Upper lobe of right lung (tissue), 1 donor: ENCODE measurements at regions not wholly inside any gene's neighbourhood (a gene's known extent, or its start where the extent isn't known, plus 50 kb on each side); places are given as distances from the start of the nearest gene placed in this dataset.

Experiments
- ATAC-seq: fragments of 200-7000 bp; cut with Tn5 transposase; one replicate; pipeline ENCODE4 v1.9.1; 2020; ENCODE audit warnings: mild to moderate bottlenecking, moderate library complexity
- DNase-seq: peaks from one replicate; pipeline ENCODE4 v3.0.0-alpha.2; 2020
- H3K27ac ChIP-seq: fragments of 200-600 bp; one replicate; pipeline ENCODE4 v1.8.0; 2022
- H3K27me3 ChIP-seq: fragments of 200-600 bp; one replicate; pipeline ENCODE4 v1.8.0; 2022; ENCODE audit warnings: mild to moderate bottlenecking
- H3K36me3 ChIP-seq: fragments of 200-600 bp; one replicate; pipeline ENCODE4 v1.8.0; 2022
- H3K4me1 ChIP-seq: fragments of 200-600 bp; one replicate; pipeline ENCODE4 v1.8.0; 2022
- H3K4me3 ChIP-seq: fragments of 200-600 bp; one replicate; pipeline ENCODE4 v1.8.0; 2022; ENCODE audit warnings: mild to moderate bottlenecking
- H3K9me3 ChIP-seq: fragments of 200-600 bp; one replicate; pipeline ENCODE4 v1.8.0; 2022
- intact Hi-C: fragments of 100-400 bp; cut with DNase I; formaldehyde crosslinking; loops from one replicate; pipeline ENCODE4 v1.11.0; 2022
- TF ChIP-seq, protein P1 (sequence below): fragments of 200-600 bp; IDR thresholded peaks from one replicate; pipeline ENCODE4 v1.8.0; 2022; ENCODE audit warnings: antibody characterized with exemption
- donor health status: DM: no; HTN: yes; CAD: no; lungs with severe emphysema.

DNA sequence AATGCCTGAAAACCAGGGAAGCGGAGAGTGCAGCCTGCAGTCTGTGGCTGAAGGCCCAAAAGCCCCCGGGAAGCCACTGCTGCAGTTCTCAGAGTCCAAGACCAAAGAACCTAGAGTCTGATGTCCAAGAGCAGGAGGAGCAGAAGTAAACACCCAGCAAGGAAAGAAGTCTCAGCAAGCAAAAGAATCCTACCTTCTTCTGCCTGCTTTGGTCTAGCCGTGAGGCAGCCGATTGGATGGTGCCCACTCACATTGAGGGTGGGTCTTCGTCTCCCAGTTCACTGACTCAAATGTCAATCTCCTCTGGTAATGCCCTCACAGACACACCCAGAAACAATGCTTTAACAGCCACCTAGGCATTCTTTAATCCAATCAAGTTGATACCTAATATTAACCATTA lies 217.5 kb downstream of the PLA2G4A start:
- TF ChIP-seq, protein P1, sequence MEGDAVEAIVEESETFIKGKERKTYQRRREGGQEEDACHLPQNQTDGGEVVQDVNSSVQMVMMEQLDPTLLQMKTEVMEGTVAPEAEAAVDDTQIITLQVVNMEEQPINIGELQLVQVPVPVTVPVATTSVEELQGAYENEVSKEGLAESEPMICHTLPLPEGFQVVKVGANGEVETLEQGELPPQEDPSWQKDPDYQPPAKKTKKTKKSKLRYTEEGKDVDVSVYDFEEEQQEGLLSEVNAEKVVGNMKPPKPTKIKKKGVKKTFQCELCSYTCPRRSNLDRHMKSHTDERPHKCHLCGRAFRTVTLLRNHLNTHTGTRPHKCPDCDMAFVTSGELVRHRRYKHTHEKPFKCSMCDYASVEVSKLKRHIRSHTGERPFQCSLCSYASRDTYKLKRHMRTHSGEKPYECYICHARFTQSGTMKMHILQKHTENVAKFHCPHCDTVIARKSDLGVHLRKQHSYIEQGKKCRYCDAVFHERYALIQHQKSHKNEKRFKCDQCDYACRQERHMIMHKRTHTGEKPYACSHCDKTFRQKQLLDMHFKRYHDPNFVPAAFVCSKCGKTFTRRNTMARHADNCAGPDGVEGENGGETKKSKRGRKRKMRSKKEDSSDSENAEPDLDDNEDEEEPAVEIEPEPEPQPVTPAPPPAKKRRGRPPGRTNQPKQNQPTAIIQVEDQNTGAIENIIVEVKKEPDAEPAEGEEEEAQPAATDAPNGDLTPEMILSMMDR: no peak
- Histone ChIP-seq H3K36me3 (no peaks in the 10 kb centered on the region), H3K9me3 (no peaks in the 10 kb centered on the region), H3K27me3 (no peaks in the 10 kb centered on the region), H3K4me1 (no peaks in the 10 kb centered on the region), H3K27ac (no peak overlapping the region), H3K4me3 (no peak overlapping the region)
- DNase-seq (no peak), ATAC-seq (no peak)
- intact Hi-C loops: no loop called here

DNA sequence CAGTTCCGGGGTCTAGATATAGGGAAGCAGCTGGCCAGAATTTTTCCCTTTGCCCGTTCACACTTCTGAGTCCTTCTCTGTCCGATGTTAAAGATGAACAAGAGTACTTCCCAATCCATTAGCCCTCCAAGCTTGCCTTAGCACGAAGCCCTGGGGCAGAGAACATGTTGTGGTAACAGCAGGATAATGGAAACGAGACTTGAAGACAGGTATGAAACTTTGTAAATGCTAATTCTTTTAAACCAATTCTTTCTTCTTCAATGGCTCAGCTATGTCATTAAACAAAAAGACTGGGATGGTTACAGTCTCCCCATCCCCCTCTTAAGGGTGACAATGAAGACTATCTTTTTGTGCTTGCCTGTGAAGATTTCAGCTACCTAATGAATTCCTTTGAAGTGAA lies 218.5 kb downstream of the PLA2G4A start:
- ATAC-seq (no peak), DNase-seq (no peak)
- intact Hi-C loops: no loop called here
- Histone ChIP-seq H3K4me1 (no peaks in the 10 kb centered on the region), H3K27ac (no peak overlapping the region), H3K4me3 (no peak overlapping the region), H3K36me3 (no peaks in the 10 kb centered on the region), H3K27me3 (no peaks in the 10 kb centered on the region), H3K9me3 (no peaks in the 10 kb centered on the region)
- TF ChIP-seq, protein P1: no peak

DNA sequence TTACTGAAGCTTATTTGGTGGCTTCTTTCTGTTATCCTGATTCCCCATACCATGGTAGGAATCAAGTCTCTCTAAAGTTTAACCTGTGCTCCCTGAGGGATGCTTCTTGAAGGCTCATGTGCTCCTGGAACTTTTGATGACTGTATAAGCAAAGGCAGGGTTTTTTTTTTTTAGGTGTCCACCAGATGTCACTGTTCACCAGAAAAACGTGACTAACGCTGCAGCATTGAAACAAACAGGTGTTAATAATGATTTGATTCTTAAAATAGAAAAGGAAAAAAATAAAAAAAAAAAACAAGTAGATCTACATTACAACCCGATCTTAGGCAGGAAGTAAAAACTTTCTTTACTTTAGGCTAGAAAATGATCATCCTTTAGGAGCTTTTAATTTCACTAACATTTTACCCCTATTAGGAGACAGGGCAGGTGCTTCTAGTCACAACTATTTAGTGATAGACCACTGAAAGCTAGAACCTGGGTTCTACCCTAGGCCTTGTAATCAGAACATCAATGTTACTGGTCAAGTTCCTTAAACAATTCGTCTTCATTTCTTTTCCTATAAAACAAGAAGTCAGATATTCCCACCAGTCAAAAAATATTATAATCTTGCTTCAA lies 223.0 kb downstream of the PLA2G4A start:
- TF ChIP-seq, protein P1: peak; percentile 59
- Histone ChIP-seq H3K4me1 (no peaks in the 10 kb centered on the region), H3K36me3 (no peaks in the 10 kb centered on the region), H3K4me3 (no peak overlapping the region), H3K27ac (no peak overlapping the region), H3K27me3 (no peaks in the 10 kb centered on the region), H3K9me3 (no peaks in the 10 kb centered on the region)
- ATAC-seq: peak; percentile 53
- DNase-seq: no peak
- intact Hi-C loops: no loop called here

DNA sequence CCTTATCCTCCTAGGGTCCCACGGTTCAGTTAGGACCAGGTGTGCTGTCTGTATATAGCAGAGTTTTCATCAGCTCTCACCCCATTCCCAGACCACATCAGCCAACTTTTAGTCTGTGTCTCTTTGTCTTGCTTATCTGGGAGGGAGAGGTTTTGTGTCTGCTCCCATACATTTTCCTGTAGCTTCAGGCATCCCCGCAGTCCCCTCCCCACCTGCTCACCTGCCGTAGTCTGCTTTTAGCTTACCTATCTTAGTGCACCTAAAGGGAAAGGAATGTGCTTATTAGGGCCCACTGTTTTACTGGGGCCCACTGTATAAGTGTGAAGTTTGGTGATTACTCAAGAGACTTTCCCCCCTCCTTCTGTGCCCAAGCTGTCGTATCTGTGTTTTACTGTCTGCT lies 225.1 kb downstream of the PLA2G4A start:
- H3K4me1 ChIP-seq: no peaks in the 10 kb centered on the region
- intact Hi-C loops: no loop called here
- no peaks in the 10 kb centered on the region for H3K27me3 ChIP-seq
- DNase-seq (no peak), ATAC-seq (no peak)
- H3K4me3 ChIP-seq: no peak overlapping the region
- no peak overlapping the region for H3K27ac ChIP-seq
- no peaks in the 10 kb centered on the region for H3K36me3 ChIP-seq
- TF ChIP-seq, protein P1: no peak
- H3K9me3 ChIP-seq: no peaks in the 10 kb centered on the region

DNA sequence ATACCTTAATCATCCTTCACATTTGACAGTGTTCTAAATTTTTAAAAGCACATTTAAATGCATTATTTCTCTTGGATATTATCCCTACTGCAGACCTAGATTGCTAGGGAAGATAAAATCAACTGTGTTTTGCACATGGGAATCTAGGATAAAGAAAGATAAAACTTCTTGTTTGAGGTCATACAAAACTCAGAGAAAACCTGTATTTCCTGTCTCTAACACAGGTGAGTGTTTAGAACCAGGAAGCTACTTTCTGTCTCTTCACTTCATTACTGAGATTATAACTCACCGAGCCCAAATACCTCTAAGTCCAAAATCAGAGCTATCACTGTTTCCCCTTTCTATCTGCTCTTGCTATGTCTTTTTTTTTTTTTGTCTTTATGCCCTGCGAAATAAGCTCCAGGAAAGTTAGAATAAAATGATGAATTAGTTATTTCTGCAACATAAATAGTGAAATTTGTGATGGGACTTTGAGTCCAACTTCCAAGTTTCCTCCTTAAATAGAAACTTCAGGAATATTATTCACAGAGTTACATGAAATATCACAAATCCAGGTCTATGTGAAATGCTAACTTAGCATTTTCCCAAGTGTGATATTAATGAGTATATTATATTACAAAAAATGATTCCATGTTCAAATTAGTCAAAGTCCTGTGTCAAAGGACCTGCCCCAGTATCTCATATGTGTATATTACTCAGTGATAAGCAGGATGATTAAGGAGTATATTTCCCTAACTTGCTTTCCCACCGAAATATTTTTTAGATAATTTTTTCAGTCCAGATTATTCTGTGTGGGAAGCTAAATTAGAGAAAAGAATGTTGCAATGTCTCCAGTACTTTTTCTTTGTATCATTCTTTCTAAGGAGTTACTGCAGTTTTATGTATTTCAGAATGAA lies 226.4 kb downstream of the PLA2G4A start:
- H3K27me3 ChIP-seq: no peaks in the 10 kb centered on the region
- H3K4me3 ChIP-seq: no peak overlapping the region
- no peaks in the 10 kb centered on the region for H3K4me1 ChIP-seq
- H3K9me3 ChIP-seq: no peaks in the 10 kb centered on the region
- no peaks in the 10 kb centered on the region for H3K36me3 ChIP-seq
- intact Hi-C loops: no loop called here
- TF ChIP-seq, protein P1: no peak
- ATAC-seq (no peak), DNase-seq (no peak)
- H3K27ac ChIP-seq: no peak overlapping the region
